ENCODE measurements at regions not wholly inside any gene's neighbourhood (a gene's known extent, or its start where the extent isn't known, plus 50 kb on each side); places are given as distances from the start of the nearest gene placed in this dataset.

- Histone ChIP-seq H3K27ac (ENCODE audit: insufficient read length, low read depth, low read length) (no peak overlapping the region), H3K79me1 (ENCODE audit: insufficient read depth, low read depth, low read length, poor library complexity, severe bottlenecking) (no peaks in the 10 kb centered on the region), H2BK20ac (ENCODE audit: low read depth, low read length, poor library complexity, severe bottlenecking) (no peak overlapping the region), H3K18ac (ENCODE audit: insufficient read length, low read depth, low read length) (no peak overlapping the region), H3K4ac (ENCODE audit: low read depth, low read length) (no peak overlapping the region), H3T11ph (ENCODE audit: low read length) (no peak overlapping the region), H2AFZ (ENCODE audit: low read length) (no peak overlapping the region), H2BK5ac (ENCODE audit: insufficient read length, low read length) (no peak overlapping the region), H3K79me2 (ENCODE audit: insufficient read depth, low read length) (no peaks in the 10 kb centered on the region), H3K4me1 (ENCODE audit: insufficient read depth, low read length) (no peaks in the 10 kb centered on the region), H3K56ac (ENCODE audit: insufficient read length, low read depth, low read length) (no peak overlapping the region), H2BK12ac (ENCODE audit: insufficient read length, low read depth, low read length) (no peak overlapping the region), H3K4me2 (ENCODE audit: insufficient read depth, insufficient read length, low read length) (no peak overlapping the region), H3K9me3 (ENCODE audit: control insufficient read depth, low read depth, low read length) (no peaks in the 10 kb centered on the region), H2BK15ac (ENCODE audit: low read depth, low read length) (no peak overlapping the region), H4K20me1 (ENCODE audit: control insufficient read depth, insufficient read depth, insufficient read length) (no peaks in the 10 kb centered on the region), H4K91ac (ENCODE audit: insufficient read length, low read depth, low read length) (no peak overlapping the region), H4K5ac (ENCODE audit: insufficient read length, low read depth, low read length) (no peak overlapping the region), H3K23me2 (ENCODE audit: insufficient read length, low read depth, low read length, poor library complexity, severe bottlenecking) (no peaks in the 10 kb centered on the region), H3K14ac (ENCODE audit: insufficient read depth, low read length) (no peak overlapping the region), H4K8ac (replicated peaks; ENCODE audit: insufficient read length, low read depth, low read length) (no peak overlapping the region), H3K23ac (ENCODE audit: insufficient read length, low read depth, low read length) (no peak overlapping the region), H3K9ac (ENCODE audit: extremely low read depth, insufficient read length, low read length) (no peak overlapping the region), H2AK5ac (ENCODE audit: insufficient read length, low read length) (no peak overlapping the region), H3K27me3 (ENCODE audit: insufficient read depth, low read length) (no peaks in the 10 kb centered on the region), H2BK120ac (ENCODE audit: low read depth, low read length, poor library complexity, severe bottlenecking) (no peak overlapping the region)
- no CpG with 5 or more reads among the region's 4 CpGs for WGBS (ENCODE audit: extremely low coverage, insufficient read length, low lambda C conversion rate)
- H3K36me3 Mint-ChIP-seq (ENCODE audit: insufficient read depth in 1 of 3, low read depth in 3 of 3), result no peaks in the 10 kb centered on the region
- no peak for TF ChIP-seq CTCF (conservative IDR thresholded peaks at IDR 0.05)
- no peaks in the 10 kb centered on the region for H3K9me3 Mint-ChIP-seq
- DNase-seq, result no peak
- no peak overlapping the region for H3K4me3 Mint-ChIP-seq
- H3K27ac Mint-ChIP-seq, result no peak overlapping the region
- H3K27me3 Mint-ChIP-seq (ENCODE audit: low read depth), result no peaks in the 10 kb centered on the region
- peaks cover 0 to 5% of the 10 kb centered on the region in 2 experiments; a peak in 1 of 4 replicates for H3K4me1 Mint-ChIP-seq
Observed at GRCh38 chr13:38121267-38121666, 228.4 kb upstream of the UFM1 start.

Measured in H9 (cell line).